ENCODE measurements at regions not wholly inside any gene's neighbourhood (a gene's known extent, or its start where the extent isn't known, plus 50 kb on each side); places are given as distances from the start of the nearest gene placed in this dataset.

GRCh38 chr1:209439828-209440227, 143.7 kb upstream of the CAMK1G start:
- TF ChIP-seq EZH2 (IDR thresholded peaks at IDR 0.05; ENCODE audit: insufficient read depth, poor library complexity, severe bottlenecking): no peak
- TF ChIP-seq EZH2phosphoT487 (IDR thresholded peaks at IDR 0.05; ENCODE audit: insufficient read depth, low read depth): no peak
